ENCODE measurements at regions not wholly inside any gene's neighbourhood (a gene's known extent, or its start where the extent isn't known, plus 50 kb on each side); places are given as distances from the start of the nearest gene placed in this dataset.
A peak's percentile ranks its signal among the peaks of the same experiment; 100 is the strongest.

DNA sequence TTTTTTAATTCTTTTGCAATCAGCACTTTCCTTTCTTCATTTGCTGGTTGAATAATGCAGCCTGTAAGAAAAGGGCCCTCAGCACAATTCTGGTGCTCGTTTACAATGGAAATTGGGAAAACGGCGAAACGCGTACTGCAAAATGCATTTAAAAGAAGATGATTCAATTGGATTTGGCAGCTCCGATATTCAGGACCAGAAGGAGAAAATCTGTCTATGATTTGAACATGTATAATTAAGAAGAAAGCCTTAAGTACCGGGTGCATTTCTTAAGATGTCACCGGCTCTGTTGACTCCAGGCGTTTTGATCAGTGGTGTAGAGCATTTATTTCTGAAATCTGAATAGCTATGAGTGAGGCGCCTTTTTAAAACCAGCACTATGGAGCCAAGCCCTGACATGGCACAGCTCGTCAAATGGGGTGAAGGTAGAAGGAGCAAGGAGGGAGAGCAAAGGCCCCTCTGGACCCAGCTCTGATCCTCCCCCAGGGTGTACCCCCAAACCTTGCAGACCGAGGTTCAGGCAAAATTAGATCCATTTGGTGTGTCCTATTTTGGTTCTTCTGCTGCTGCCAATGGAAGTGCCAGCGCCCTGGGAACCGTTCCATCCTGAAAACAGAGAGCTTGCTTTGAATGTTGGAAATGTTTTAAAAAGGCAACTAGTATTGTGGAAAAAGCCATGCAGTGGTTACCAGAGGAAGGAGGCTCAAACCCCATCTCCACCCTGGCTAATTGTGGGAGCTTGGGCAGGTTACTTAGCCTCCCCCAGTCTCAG lies 161.4 kb upstream of the RPL38 start:
- DNase-seq, result no peak
- Histone ChIP-seq H3K4me3 (no peak overlapping the region), H3K9me3 (replicated peaks) (no peaks in the 10 kb centered on the region), H3K36me3 (no peaks in the 10 kb centered on the region), H3K27ac (no peak overlapping the region), H3K4me1 (no peaks in the 10 kb centered on the region), H3K27me3 (peaks cover 34% of the 10 kb centered on the region)

DNA sequence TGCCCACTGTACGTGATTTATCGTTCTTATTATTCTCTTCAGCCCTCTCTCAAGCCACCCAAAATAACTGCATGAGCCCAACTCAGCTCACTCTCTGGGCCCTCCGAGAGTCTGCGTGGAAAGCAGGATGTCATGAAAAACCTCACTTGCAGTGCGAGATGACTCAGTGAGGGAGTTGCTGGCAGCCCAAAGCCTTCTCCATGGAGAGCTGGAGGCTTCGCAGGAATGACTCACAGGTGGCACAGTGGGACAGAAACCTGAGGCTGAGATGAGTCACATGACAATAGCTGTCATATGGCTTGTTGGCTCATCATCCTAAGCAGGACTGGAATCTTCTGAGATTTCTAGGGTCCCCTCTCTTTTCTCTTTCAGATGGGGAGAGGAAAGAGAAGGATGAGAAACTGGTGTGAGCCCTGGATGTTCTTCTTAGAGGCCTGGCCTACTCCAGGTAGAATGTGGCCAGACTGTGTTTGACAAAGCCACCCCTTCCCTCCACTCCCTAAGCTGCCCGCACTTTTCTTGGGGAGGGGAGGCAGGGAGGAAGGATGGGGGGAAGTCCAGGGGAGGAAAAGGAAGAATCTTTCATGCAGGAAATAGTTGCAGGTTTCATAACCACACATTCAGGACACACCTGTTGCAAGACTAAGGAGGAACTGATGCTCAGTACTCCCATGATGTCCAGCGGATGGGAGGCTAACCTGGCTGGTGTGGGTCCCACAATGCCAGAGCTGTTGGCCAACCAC lies 160.6 kb upstream of the RPL38 start:
- Histone ChIP-seq H3K27ac (no peak overlapping the region), H3K27me3 (peaks cover 31% of the 10 kb centered on the region), H3K4me1 (no peaks in the 10 kb centered on the region), H3K9me3 (replicated peaks) (no peaks in the 10 kb centered on the region), H3K36me3 (no peaks in the 10 kb centered on the region), H3K4me3 (no peak overlapping the region)
- peak; percentile 37 to 39 for DNase-seq

DNA sequence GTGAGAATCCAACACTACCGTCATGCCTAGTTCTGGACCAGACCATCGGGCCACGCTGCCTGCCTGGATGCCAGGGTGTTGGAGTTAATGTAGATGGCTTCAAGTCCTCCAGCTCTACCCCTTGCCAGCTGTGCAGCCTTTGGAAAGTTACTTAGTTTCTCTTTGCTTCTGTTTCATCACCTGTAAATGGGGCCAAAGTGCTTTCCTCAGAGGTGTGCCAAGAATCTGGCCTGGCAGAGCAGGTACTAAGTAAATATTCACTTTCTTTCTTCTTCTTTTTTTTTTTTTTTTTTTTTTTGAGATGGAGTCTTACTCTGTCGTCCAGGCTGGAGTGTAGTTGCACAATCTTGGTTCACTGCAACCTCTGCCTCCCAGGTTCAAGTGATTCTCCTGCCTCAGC lies 159.5 kb upstream of the RPL38 start:
- no peak for DNase-seq
- H3K9me3 ChIP-seq (replicated peaks), result no peaks in the 10 kb centered on the region

DNA sequence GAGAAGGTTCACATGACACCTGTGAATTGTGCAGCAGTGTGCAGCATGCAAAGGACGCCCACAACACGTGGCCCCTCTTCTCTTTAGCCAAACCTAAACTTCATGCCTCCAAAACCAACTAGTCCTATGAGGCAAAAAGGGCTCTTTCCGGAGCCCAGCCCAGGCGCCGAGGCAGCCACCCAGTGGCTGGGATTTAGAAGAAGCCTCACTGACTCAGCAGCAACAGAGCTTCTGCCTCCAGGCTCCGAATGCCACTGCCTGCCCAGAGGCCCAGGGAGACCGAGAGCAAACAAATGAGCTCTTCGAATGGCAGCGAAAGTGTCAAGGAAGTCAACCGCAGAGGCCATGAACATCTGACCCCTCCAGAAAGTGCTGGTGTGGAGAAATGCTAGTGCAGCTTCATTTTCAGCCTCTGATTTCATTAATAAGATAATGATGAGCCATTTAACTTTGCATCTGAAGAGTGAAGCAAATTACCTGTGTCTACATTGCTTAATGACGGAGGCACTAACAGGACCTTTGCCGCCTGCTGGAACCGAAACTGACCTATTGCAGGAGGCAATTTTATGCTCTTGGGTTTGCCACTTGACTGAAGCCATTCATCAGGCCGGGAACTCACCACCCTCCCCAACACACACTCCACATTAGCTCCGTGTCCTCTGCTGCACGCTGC lies 157.7 kb upstream of the RPL38 start:
- no peaks in the 10 kb centered on the region for H3K4me1 ChIP-seq
- H3K27me3 ChIP-seq, result peaks cover 41% of the 10 kb centered on the region
- no peak overlapping the region for H3K4me3 ChIP-seq
- no peaks in the 10 kb centered on the region for H3K36me3 ChIP-seq
- no peak for DNase-seq
- H3K9me3 ChIP-seq (replicated peaks), result no peaks in the 10 kb centered on the region
- H3K27ac ChIP-seq, result no peak overlapping the region

More for the DNA sequence above, 159.5 kb upstream of the RPL38 start:
- Histone ChIP-seq H3K27me3 (peaks cover 31% of the 10 kb centered on the region), H3K4me1 (no peaks in the 10 kb centered on the region), H3K27ac (no peak overlapping the region), H3K36me3 (no peaks in the 10 kb centered on the region), H3K4me3 (no peak overlapping the region)

DNA sequence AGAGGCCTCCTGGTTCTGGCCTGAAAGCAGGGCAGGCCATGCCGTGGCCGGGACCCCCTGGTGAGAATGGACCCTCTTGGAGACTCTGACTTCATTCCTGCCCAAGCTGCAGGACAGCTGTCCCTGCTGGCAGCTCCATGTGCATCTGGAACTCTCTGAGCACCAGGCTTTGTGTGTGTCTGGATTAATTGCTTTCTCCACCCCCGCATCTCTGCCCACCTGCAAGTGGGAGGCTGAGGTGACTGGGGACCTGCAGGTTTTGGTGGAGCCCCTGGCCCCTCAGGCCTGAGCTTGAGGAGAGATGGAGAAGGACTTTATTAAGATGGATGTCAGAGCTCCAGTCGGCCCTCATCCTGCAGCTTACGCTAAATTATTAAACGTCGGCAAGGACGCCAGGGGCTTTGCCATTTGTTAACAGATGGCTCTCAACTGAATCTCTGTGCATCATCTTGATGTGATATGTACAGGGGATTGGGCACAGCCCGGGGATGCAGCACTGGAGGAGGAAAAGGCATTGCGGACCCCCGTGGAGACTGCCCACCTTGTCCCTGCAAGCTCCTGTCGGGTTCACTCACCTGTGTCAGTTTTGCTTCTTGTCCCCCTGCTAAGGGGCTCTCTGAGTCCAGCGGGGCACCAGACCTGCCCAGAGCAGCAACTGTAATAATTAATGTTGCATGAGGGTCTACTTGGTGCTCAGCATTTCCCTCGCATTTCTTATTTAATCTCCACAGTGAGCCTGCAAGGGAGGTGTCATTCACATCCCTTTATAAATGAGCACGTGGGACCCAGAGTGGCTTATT lies 154.1 kb upstream of the RPL38 start:
- H3K27me3 ChIP-seq, result peaks cover 45% of the 10 kb centered on the region
- no peaks in the 10 kb centered on the region for H3K36me3 ChIP-seq
- no peak overlapping the region for H3K4me3 ChIP-seq
- H3K4me1 ChIP-seq, result no peaks in the 10 kb centered on the region
- no peak for DNase-seq
- H3K9me3 ChIP-seq (replicated peaks), result no peaks in the 10 kb centered on the region
- no peak overlapping the region for H3K27ac ChIP-seq

DNA sequence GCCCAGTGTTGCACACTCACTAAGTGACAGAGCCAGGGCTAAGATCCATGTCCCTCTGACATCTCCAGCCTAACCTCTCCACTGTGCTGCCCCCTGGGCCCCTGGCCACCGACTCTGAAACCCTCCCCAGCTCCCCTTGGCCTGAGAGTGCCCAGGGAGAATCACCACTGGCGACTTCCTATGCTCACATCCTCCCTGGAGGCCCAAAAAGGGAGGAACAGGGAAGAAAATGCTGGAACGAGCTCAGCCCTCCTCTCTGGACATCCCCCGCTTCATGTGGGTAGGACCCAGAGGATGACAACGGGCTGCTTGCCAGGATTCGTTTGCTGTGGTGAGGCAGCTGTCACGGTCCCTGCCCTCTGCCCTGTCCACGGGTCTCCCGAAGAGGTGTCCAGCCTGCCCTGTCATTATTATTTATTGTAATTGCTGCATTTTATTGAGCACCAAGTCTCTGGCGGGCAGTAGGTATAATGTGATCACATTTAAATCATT lies 153.5 kb upstream of the RPL38 start:
- Histone ChIP-seq H3K9me3 (replicated peaks) (no peaks in the 10 kb centered on the region), H3K4me3 (no peak overlapping the region), H3K4me1 (no peaks in the 10 kb centered on the region), H3K27ac (no peak overlapping the region), H3K36me3 (no peaks in the 10 kb centered on the region), H3K27me3 (peaks cover 47% of the 10 kb centered on the region)
- DNase-seq, result peak in 1 of 2 experiments; percentile 20

DNA sequence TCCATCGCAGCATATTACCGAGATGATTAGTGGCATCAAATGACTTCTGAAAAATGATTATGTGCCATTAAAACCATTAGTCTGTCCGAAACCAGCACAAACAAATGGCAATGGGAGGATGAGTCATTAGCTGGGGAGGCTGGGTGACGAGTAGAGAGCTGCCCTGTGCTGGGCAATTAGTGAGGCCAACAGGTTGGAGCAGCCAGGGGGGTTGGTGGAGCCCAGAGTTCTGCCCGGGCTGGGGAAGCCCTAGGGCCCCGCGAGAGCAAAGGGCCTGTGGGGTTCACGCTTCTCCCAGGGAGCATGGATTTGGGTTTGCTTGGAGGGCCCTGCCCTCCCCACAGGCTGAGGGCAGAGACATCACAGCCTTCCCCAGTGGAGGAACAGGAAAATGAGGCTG lies 152.1 kb upstream of the RPL38 start:
- no peaks in the 10 kb centered on the region for H3K4me1 ChIP-seq
- no peak overlapping the region for H3K27ac ChIP-seq
- no peaks in the 10 kb centered on the region for H3K9me3 ChIP-seq (replicated peaks)
- DNase-seq, result no peak
- no peaks in the 10 kb centered on the region for H3K36me3 ChIP-seq
- H3K4me3 ChIP-seq, result no peak overlapping the region
- H3K27me3 ChIP-seq, result peaks cover 47% of the 10 kb centered on the region

DNA sequence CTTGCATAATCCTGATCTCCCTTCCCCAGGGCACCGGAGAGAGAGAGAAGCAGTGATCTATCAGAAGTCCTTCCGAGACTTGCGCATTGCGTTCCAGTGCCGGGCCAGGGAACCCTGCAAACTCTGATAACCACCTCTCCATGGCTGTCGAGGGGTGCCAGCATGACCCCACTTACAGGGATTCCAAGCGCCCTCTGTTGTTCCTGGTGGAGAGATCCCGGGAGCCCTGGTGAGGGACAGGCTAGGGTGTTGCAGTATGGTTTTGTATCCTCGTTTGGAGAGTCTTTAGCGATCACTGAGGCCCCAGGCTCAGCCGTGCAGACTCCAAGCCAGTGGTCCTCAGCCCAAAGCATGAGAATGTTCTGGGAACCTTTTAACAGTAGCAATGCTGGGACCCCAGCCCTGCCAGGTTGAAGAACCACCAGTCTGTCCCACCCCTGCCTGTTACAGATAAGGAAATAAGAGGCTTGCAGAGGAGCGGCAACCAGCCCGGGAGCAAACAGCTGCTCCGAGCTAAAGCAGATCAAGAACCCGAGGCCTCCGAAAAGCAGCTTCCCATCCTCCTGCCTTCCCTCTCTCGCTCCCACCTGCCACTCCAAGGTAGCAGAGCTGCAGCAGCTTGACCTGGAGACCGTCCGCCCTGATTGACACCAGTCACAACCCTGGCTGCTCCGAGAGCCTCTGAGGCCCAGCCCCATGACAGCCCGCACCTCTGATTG lies 150.3 kb upstream of the RPL38 start:
- no peak overlapping the region for H3K4me3 ChIP-seq
- H3K27ac ChIP-seq, result no peak overlapping the region
- H3K27me3 ChIP-seq, result peaks cover 42% of the 10 kb centered on the region
- no peaks in the 10 kb centered on the region for H3K9me3 ChIP-seq (replicated peaks)
- no peaks in the 10 kb centered on the region for H3K4me1 ChIP-seq
- DNase-seq, result peak in 1 of 2 experiments; percentile 36
- H3K36me3 ChIP-seq, result no peaks in the 10 kb centered on the region

DNA sequence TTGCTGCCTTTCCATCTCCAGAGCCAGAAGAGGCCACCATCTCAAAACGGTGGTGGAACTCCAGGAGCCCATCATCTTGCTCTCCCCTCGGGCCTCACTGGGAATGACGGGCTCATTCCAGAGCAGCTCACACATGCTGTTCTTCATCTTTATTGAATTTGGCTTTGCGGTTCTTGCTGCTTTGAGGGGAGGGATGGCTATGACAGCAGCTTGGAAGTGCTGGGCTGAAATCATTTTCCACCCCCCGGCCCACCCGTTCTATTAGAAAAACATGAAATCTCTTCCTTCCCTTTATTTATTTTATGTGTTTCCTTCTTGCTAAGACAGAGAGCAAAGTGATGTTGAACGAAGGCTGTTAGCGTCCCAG lies 149.8 kb upstream of the RPL38 start:
- Histone ChIP-seq H3K4me3 (no peak overlapping the region), H3K36me3 (no peaks in the 10 kb centered on the region), H3K4me1 (no peaks in the 10 kb centered on the region), H3K9me3 (replicated peaks) (no peaks in the 10 kb centered on the region), H3K27ac (no peak overlapping the region), H3K27me3 (peaks cover 38% of the 10 kb centered on the region)
- no peak for DNase-seq

DNA sequence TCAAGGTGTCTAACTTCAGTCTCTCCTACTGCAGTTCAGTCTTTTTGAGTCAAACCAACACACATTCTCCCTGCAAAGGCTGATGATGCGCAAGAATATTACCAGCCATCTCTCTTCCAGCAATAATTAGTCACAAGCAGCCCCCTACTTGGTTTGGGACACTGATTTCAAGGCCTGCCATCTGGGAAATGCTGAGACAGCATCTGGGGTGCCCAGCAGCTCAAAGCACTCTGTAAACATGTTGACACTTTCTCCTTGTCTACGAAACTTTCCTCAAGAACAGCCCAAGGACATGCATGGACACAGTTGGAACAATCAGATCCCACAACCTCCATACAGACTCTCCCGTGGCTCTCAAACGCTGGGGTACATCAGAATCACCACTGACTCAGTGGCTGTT lies 149.2 kb upstream of the RPL38 start:
- Histone ChIP-seq H3K4me1 (no peaks in the 10 kb centered on the region), H3K9me3 (replicated peaks) (no peaks in the 10 kb centered on the region), H3K27ac (no peak overlapping the region), H3K27me3 (peaks cover 33% of the 10 kb centered on the region), H3K4me3 (no peak overlapping the region), H3K36me3 (no peaks in the 10 kb centered on the region)
- no peak for DNase-seq

DNA sequence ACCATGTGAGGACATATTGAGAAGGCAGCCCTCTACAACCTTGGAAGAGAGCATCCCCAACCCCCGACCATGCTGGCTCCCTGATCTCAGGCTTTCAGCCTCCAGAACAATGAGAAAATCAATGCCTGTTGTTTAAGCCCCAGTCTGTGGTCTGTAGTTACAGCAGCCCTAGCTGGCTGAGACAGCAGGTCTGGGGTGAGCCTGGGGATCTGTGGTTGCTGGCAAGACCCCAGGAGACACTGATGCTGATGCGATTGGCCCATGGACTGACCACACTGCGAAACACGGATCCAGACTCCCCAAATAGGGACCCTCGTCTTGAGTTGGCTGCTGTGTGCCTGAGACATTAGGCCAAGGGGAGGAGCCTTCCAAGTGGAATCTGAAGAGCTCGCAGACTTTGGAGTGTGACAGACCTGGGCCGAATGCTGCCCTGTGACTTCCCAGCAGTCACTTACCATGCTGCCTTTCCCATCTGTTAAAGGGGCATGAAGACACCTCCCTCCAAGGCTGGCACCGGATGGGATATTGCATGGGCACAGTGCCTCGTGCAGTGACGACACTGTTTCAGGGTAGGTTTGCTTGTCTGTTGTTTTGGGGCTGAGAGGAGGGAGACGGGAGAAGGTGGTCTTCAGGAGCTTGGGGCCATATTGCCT lies 147.8 kb upstream of the RPL38 start:
- H3K9me3 ChIP-seq (replicated peaks), result no peaks in the 10 kb centered on the region
- H3K27me3 ChIP-seq, result peaks cover 19% of the 10 kb centered on the region
- no peak for DNase-seq
- no peak overlapping the region for H3K4me3 ChIP-seq
- H3K27ac ChIP-seq, result no peak overlapping the region
- H3K4me1 ChIP-seq, result no peaks in the 10 kb centered on the region
- no peaks in the 10 kb centered on the region for H3K36me3 ChIP-seq

DNA sequence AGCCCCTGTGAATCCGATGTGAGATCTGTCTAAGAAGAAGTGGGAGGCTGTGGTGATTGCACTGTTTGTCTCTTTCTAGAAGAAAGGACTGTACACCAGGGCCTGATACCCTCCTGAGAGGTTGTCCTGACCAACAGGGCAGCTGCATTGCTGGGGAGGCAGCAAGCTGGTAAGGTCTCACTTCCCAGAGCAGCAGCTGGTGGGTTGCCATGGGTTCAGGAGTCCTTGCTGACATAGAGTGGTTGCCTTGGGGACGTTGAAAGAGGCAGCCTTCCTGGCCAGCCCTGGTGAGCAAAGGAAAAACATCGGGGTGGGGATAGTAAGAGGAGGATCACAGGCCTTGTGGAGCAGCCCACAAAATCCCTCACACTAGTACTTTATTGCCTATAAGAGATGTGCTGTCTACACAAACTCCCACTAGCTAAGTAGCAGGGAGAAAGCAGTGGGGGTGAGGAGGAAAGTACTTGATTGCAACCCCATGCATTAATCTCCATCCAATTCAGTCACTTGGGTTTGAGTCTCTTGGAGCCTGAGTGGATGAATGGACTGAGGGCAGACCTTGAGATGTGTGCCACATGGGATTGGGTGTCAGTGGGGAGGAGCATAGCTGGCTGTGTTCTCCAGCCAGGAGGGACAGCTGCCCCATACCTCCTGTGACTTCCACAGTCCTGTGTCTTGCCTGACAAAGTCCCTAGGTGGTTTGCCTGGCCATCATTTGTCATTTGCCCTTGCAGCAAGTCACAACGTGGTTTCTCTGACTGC lies 143.8 kb upstream of the RPL38 start:
- peak in 1 of 2 experiments; percentile 22 for DNase-seq
- Histone ChIP-seq H3K27me3 (0 out of 2 replicates have a peak, but pooled peaks cover 5% of the 10 kb centered on the region), H3K4me1 (no peaks in the 10 kb centered on the region), H3K36me3 (no peaks in the 10 kb centered on the region), H3K9me3 (replicated peaks) (no peaks in the 10 kb centered on the region), H3K4me3 (no peak overlapping the region), H3K27ac (no peak overlapping the region)

DNA sequence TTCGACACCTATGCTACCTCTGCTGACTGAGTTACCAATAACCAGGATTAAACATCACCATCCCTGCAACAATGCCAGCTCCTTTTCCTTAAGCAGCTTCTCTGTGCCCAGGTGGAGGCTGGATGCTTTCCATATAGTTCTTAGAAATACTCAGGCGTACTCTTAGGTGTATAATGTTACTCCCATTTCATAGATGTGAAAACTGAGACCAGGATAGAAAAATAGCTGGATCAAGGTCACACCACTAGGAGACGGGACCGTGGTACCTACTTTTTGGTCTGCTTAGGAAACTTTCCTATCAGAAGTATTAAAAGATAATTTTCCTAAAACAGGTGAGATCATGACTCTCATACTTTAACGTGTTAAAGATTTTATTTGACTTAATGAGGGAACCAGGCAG lies 141.7 kb upstream of the RPL38 start:
- Histone ChIP-seq H3K4me1 (no peaks in the 10 kb centered on the region), H3K36me3 (no peaks in the 10 kb centered on the region), H3K27ac (no peak overlapping the region), H3K4me3 (no peak overlapping the region), H3K27me3 (0 out of 2 replicates have a peak, but pooled peaks cover 5% of the 10 kb centered on the region), H3K9me3 (replicated peaks) (no peaks in the 10 kb centered on the region)
- no peak for DNase-seq

Measured in SJCRH30 (cell line).